ENCODE measurements at regions not wholly inside any gene's neighbourhood (a gene's known extent, or its start where the extent isn't known, plus 50 kb on each side); places are given as distances from the start of the nearest gene placed in this dataset.

GRCh38 chr20:60428651-60429050 is 470.4 kb downstream of the CDH26 start:
- in situ Hi-C loops (cut with HindIII; ENCODE audit: low sequenced_read_pairs), result no loop called here
- no peak for DNase-seq (ENCODE audit: low spot score)

DNA sequence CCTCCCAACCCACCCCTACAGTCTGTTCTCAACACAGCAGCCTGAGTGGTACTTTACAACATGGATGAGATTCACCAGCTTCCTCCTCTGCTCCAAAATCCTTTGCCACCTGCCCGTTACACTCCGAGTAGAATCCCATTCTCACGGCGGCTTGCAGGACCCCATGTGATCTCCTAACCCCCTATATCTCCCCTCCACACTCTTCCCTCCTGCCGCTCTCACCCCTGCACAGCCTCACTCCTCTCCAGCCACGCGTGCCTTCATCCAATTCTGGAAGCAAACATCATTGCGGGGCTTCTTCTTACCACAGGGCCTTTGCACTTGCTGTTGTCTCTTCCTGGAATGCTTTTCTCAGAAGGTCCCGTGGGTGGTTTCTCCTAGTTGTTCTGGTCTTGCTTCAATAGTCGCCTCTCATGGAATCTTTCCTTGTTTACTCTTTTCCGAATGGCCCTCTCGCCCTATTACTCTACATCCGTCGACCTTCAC is 472.3 kb downstream of the CDH26 start:
- in situ Hi-C loops (cut with HindIII; ENCODE audit: low sequenced_read_pairs), result no loop called here

GRCh38 chr20:60431349-60431748 is 473.1 kb downstream of the CDH26 start:
- in situ Hi-C loops (cut with HindIII; ENCODE audit: low sequenced_read_pairs), result no loop called here
- no peak for DNase-seq (ENCODE audit: low spot score)

More for the DNA sequence above, 472.3 kb downstream of the CDH26 start:
- DNase-seq (ENCODE audit: low spot score), result no peak

GRCh38 chr20:60437418-60437817 is 479.2 kb downstream of the CDH26 start:
- DNase-seq (ENCODE audit: low spot score), result no peak

DNA sequence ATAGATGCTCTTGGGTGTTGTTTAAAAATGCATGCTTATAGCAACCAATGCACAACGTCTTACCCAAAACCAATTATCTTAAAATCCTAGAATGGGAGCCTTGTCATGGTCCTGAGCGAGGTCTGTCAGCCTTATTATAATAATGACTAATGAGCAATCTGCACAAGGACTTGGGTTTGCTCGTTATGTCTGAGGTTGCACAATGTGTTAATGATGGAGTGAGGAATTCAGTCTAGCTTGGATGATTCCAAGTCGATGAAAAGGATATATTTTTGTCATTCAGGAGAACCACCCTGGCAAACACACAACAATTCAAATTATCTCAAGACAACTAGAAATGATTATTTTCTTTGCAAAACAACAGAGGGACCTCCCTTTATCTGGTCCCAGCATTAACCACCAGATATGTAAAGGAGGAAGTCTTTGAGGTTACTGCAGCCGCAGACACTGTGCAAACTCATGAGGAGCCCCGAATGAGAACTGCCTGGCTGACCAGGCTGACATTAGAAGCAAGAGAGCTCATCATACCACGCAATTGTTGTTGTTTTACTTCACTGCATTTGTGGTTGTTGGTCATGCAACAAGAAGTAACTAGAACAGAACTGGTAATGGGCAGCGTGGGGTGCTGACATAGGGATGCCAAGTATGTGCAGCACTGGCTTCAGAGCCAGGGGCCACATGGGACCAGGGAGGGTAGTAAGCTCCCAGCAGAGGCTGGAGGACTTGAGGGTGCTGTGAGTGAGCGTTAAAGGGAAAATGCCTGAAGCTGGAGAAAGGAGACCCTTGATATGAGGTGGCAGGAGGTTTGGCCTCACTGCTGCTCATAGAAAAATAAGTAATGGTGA is 488.3 kb downstream of the CDH26 start:
- in situ Hi-C loops (cut with HindIII; ENCODE audit: low sequenced_read_pairs), result no loop called here
- DNase-seq (ENCODE audit: low spot score), result no peak

More at GRCh38 chr20:60437418-60437817, 479.2 kb downstream of the CDH26 start:
- in situ Hi-C loops (cut with HindIII; ENCODE audit: low sequenced_read_pairs), result no loop called here

GRCh38 chr20:60447703-60448102 is 489.5 kb downstream of the CDH26 start:
- in situ Hi-C loops (cut with HindIII; ENCODE audit: low sequenced_read_pairs), result no loop called here
- no peak for DNase-seq (ENCODE audit: low spot score)

DNA sequence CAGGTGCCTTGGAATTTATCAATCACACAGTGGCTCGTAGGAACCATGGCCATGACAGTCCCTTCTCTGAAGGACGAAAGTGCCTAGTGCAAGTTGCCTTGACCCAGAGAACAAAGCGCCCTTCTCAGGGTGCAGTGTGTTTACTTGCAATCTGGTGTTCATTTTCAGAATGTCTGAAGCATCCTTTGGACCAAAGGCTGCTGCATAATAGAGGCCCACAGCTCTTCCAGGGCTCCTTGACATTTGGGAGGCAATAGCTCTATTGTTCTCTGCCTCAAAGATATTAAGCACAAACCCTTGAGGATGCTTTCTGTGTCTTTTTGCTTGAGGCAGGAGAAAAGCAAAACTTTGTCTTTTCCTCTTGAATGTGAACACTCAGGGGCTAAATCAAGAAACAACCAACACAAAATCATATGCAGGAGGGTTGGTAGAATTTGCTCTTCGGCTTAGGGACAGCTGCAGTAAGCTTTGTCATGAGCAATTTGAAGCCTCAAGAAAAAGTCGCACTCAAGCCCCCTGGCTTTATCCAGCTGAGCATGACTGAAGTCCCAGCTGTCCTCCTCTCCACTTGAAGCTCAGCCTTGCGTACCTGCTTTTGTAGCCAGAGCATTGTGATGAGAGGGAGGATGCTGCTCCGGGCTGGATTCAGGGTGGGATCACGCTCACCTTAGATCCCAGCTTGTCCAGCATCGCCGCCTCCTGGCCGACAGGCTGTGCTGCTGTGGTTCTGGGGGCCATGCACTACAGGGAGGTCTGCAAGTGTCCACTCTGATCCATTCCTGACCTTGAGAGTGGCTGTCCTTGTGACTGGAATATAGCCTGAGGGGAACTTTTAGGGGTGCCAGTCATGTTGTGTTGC is 495.4 kb downstream of the CDH26 start:
- no peak for DNase-seq (ENCODE audit: low spot score)
- in situ Hi-C loops (cut with HindIII; ENCODE audit: low sequenced_read_pairs), result no loop called here

DNA sequence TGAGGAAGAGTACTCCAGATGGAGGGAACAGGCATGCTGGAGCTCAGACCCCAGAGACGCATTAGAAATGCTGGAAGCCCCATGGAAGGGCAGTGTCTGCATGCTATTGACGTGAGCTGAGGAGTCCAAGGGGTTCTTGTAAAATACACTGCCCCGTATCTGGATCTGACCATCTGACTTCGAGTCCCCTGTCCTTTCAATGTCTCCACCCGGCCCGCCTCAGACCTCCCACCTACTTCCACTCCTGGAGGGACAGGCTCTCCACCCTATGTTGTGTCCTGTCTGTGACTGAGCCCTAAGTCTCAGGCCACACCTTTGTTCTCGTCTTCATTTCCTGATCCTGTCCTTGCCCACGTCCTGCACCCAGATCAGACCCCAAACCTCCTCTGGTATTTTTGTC is 496.3 kb downstream of the CDH26 start:
- in situ Hi-C loops (cut with HindIII; ENCODE audit: low sequenced_read_pairs), result no loop called here
- no peak for DNase-seq (ENCODE audit: low spot score)

GRCh38 chr20:60455272-60455671 is 497.0 kb downstream of the CDH26 start:
- in situ Hi-C loops (cut with HindIII; ENCODE audit: low sequenced_read_pairs), result no loop called here
- no peak for DNase-seq (ENCODE audit: low spot score)

DNA sequence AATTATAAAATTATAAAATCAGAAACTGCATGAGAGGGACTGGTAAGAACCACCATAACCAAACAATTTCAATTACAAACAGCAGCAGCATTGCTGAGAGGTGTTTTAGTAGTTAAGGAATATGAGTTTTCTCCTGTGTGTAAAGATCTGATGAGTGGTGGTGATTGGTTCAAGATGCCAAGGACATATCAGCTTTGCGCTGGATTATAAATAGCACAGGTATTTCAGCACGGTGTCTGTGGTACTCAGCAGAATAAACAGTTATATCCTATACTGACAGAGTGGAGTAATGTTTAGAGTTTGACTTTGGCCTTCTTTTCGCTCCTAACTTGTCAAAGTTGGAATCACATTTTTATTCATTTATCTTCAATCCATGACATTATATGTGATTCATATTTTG is 501.0 kb downstream of the CDH26 start:
- in situ Hi-C loops (cut with HindIII; ENCODE audit: low sequenced_read_pairs), result no loop called here
- no peak for DNase-seq (ENCODE audit: low spot score)

DNA sequence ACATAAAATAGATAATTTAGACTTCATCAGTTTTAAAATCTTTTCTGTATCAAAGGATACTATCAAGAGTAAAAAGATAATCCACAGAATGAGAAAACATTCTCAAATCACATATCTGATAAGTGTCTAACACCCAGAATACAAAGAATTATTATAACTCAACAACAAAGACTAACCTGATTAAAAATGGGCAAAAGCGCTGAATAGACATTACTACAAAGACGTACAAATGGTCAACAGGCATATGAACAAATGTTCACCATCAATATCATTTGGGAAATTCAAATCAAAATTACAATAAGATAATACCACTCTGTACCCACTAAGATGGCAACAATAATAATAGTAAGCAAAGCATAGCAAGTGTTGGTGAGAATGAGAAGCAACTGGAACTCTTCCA is 503.8 kb downstream of the CDH26 start:
- DNase-seq (ENCODE audit: low spot score), result no peak
- in situ Hi-C loops (cut with HindIII; ENCODE audit: low sequenced_read_pairs), result no loop called here

DNA sequence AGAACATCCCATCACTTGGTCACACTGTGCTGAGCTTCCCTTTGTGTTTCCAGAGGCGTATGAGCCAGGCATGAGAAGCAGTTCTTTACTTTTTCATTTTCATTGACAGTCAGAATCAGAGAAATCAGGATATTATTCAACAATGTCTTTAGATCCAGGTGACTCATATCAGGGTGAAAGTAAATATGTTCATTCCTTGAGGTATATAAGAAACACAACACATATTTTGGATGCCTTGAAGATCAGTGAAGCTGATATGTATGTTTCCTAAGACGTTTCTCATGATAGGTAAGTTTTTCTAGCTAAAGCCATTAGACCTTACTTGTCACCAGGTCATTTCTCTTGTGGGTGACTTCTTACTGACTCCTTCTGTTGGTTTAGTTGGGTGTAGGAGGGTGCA is 505.6 kb downstream of the CDH26 start:
- DNase-seq (ENCODE audit: low spot score), result no peak
- in situ Hi-C loops (cut with HindIII; ENCODE audit: low sequenced_read_pairs), result no loop called here

DNA sequence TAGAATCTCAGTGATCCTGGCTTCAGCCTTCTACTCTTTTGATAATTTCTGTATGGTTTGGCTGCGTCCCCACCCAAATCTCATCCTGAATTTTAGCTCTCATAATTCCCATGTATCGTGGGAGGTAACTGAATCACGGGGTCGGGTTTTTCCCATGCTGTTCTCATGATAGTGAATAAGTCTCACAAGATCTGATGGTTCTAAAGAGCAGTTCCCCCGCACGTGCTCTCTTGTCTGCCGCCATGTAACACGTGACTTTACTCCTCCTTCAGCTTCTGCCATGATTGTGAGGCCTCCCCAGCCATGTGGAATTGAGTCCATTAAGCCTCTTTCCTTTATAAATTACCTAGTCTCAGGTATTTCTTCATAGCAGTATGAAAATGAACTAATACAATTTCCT is 507.2 kb downstream of the CDH26 start:
- in situ Hi-C loops (cut with HindIII; ENCODE audit: low sequenced_read_pairs), result no loop called here
- no peak for DNase-seq (ENCODE audit: low spot score)

DNA sequence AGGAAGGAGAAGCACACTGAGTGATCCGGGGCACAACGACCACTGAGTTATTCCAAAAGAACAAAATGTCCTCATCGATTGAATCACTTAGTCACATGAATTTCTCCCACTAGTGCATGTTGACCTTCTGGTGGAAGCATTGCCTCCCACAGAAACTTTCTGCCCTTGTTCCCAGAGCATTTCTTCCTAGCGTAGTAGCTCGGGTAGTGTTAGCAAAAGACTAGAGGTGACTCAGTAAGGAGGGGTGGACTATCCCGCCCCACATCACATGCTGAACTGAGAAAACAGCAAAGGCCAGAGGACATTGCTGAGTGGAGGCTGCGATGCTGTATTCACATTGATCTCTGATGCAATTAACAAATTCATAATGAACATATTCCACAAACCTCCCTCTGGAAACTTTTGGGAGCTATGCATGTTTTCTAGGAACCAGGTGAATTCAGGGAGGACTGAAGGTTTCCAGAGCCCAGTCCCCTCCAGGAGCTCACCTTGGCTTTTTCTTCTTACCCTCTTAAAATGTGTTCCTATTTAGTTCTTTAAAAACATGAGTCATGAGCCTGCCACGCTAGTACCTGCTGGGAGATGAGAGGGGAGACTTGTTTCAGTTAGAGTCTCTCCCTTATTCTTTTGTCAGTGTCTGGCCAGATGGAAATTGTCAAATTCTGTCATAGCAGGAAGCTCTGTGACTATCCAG is 507.9 kb downstream of the CDH26 start:
- in situ Hi-C loops (cut with HindIII; ENCODE audit: low sequenced_read_pairs), result no loop called here
- no peak for DNase-seq (ENCODE audit: low spot score)

GRCh38 chr20:60466687-60467022 is 508.4 kb downstream of the CDH26 start:
- in situ Hi-C loops (cut with HindIII; ENCODE audit: low sequenced_read_pairs), result no loop called here
- DNase-seq (ENCODE audit: low spot score), result peak; percentile 7

- in situ Hi-C loops (cut with HindIII; ENCODE audit: low sequenced_read_pairs), result no loop called here
Observed at GRCh38 chr20:60467078-60467477, 508.9 kb downstream of the CDH26 start.

DNA sequence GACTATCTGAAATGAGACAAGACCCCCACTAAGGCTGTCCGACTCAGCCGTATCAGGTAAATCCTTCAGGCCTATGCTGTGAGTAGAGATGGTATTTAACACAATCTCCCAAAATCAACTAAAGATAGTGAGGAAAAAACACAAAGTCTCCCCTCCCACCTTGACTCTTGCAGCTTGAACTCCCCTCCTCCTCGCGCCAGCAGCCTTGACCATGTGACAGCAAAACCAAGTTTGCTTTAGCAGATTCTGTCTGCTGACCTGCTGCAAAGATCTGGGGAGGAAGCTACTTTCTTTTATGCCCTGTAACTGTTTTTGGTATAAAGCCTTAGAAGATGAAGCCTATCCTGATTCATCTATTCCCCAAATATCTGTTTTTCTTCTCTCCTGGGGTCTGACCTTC is 509.5 kb downstream of the CDH26 start:
- in situ Hi-C loops (cut with HindIII; ENCODE audit: low sequenced_read_pairs), result no loop called here
- no peak for DNase-seq (ENCODE audit: low spot score)

More at GRCh38 chr20:60467078-60467477, 508.9 kb downstream of the CDH26 start:
- DNase-seq (ENCODE audit: low spot score), result peak; percentile 60

- in situ Hi-C loops (cut with HindIII; ENCODE audit: low sequenced_read_pairs), result no loop called here
- no peak for DNase-seq (ENCODE audit: low spot score)
Observed at GRCh38 chr20:60469829-60470228, 511.6 kb downstream of the CDH26 start.

- no peak for DNase-seq (ENCODE audit: low spot score)
- in situ Hi-C loops (cut with HindIII; ENCODE audit: low sequenced_read_pairs), result no loop called here
Observed at GRCh38 chr20:60470366-60470765, 512.1 kb downstream of the CDH26 start.

- in situ Hi-C loops (cut with HindIII; ENCODE audit: low sequenced_read_pairs), result no loop called here
- DNase-seq (ENCODE audit: low spot score), result no peak
Observed at GRCh38 chr20:60473211-60473610, 515.0 kb downstream of the CDH26 start.
